Upper lobe of left lung (tissue), 6 donors: ENCODE measurements at regions not wholly inside any gene's neighbourhood (a gene's known extent, or its start where the extent isn't known, plus 50 kb on each side); places are given as distances from the start of the nearest gene placed in this dataset.
"Not testable (repeated sequence)": the region's sequence is repeated elsewhere in the genome, so short reads cannot be mapped to it uniquely, and the experiment has no call there.

ENCODE experiments used
- ATAC-seq, 2 donors: fragments of 200-7000 bp; cut with Tn5 transposase; one replicate each; pipeline ENCODE4 v1.9.1; 2022; ENCODE audit warnings: mild to moderate bottlenecking in 2 of 2, moderate library complexity in 2 of 2; ENCODE audit not compliant: low FRiP score in 2 of 2
- DNase-seq, 2 donors: peaks; one replicate each; pipeline ENCODE4 v3.0.0-alpha.2; 2019 to 2020
- H3K27ac ChIP-seq, 4 donors: fragments of 200-600 bp; sonication (generic); one replicate each; pipeline ENCODE4 v1.5.1; 2016 to 2019
- H3K27me3 ChIP-seq, 4 donors: fragments of 200-600 bp; sonication (generic); one replicate each; pipeline ENCODE4 v1.5.1; 2017 to 2019
- H3K36me3 ChIP-seq, 4 donors: fragments of 200-600 bp; sonication (generic); one replicate each; pipeline ENCODE4 v1.5.1; 2016 to 2019
- H3K4me1 ChIP-seq, 4 donors: fragments of 200-600 bp; sonication (generic); one replicate each; pipeline ENCODE4 v1.5.1; 2018 to 2019
- H3K4me3 ChIP-seq, 4 donors: fragments of 200-600 bp; sonication (generic); one replicate each; pipeline ENCODE4 v1.5.1; 2017 to 2019; ENCODE audit warnings: mild to moderate bottlenecking in 2 of 4, moderate library complexity in 1 of 4
- H3K9me3 ChIP-seq, 4 donors: fragments of 200-600 bp; sonication (generic); one replicate each; pipeline ENCODE4 v1.5.1; 2018 to 2019
- EP300 ChIP-seq, 4 donors: sonication (generic); formaldehyde crosslinking; IDR thresholded peaks; one replicate each; pipeline ENCODE4 v1.5.1; 2017; ENCODE audit warnings: antibody characterized with exemption in 4 of 4, control low read depth in 2 of 4
- POLR2A ChIP-seq, 4 donors: fragments of 450-650 bp; IDR thresholded peaks; one replicate each; pipeline ENCODE4 v1.5.1; 2016 to 2017; ENCODE audit warnings: antibody characterized with exemption in 4 of 4, mild to moderate bottlenecking in 2 of 4
- POLR2AphosphoS5 ChIP-seq, 2 donors: sonication (generic); formaldehyde crosslinking; IDR thresholded peaks; one replicate each; pipeline ENCODE4 v1.5.1; 2017; ENCODE audit warnings: antibody characterized with exemption in 2 of 2
- WGBS, 2 donors: methylation state at CpG; one replicate each; pipeline ENCODE4 v1.1.5; 2017 to 2018; 5-methylcytosine and 5-hydroxymethylcytosine counted together
- TF ChIP-seq, protein P1 (sequence below), 6 experiments: fragments of 450-650 bp in 4 of 6; fragments of 200-600 bp in 2 of 6; sonication (generic) in 2 of 6; IDR thresholded peaks; one replicate each; pipeline ENCODE4 v1.5.1; 2016 to 2019; ENCODE audit warnings: antibody characterized with exemption in 6 of 6
- donor health status: DM: no; HTN: no; CAD: no; lungs with moderate emphysema.
- donor health status: DM: no; HTN: yes; CAD: no; lungs with severe emphysema.

DNA sequence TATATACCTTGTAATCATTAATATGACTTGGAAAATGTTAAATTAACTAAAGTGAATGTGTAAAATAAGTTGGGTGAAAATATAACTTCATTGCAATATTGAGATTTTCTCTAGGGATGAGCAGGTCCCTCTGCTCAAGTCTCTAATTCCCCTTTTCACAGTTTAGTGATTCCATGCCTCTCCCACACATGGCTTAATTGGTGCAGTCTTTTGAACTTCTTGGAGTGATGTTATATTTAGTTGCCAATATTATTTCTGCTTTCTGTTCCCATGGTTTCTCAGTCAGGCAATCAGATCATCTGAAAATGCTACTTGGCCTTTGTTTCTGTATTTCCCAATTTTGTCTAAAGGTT lies 233.7 kb upstream of the SPOPL start:
- ATAC-seq (no peak), DNase-seq (no peak)
- Histone ChIP-seq H3K9me3 (peaks cover 0 to 1% (median 0%) of the 10 kb centered on the region in 4 donors), H3K27ac (no peak overlapping the region), H3K4me3 (no peak overlapping the region), H3K36me3 (no peaks in the 10 kb centered on the region), H3K27me3 (no peaks in the 10 kb centered on the region), H3K4me1 (no peaks in the 10 kb centered on the region)
- TF ChIP-seq POLR2AphosphoS5 (IDR thresholded peaks at IDR 0.05) (no peak), POLR2A (IDR thresholded peaks at IDR 0.05) (no peak), EP300 (IDR thresholded peaks at IDR 0.05) (no peak)
- TF ChIP-seq, protein P1, sequence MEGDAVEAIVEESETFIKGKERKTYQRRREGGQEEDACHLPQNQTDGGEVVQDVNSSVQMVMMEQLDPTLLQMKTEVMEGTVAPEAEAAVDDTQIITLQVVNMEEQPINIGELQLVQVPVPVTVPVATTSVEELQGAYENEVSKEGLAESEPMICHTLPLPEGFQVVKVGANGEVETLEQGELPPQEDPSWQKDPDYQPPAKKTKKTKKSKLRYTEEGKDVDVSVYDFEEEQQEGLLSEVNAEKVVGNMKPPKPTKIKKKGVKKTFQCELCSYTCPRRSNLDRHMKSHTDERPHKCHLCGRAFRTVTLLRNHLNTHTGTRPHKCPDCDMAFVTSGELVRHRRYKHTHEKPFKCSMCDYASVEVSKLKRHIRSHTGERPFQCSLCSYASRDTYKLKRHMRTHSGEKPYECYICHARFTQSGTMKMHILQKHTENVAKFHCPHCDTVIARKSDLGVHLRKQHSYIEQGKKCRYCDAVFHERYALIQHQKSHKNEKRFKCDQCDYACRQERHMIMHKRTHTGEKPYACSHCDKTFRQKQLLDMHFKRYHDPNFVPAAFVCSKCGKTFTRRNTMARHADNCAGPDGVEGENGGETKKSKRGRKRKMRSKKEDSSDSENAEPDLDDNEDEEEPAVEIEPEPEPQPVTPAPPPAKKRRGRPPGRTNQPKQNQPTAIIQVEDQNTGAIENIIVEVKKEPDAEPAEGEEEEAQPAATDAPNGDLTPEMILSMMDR (IDR thresholded peaks at IDR 0.05) = no peak

DNA sequence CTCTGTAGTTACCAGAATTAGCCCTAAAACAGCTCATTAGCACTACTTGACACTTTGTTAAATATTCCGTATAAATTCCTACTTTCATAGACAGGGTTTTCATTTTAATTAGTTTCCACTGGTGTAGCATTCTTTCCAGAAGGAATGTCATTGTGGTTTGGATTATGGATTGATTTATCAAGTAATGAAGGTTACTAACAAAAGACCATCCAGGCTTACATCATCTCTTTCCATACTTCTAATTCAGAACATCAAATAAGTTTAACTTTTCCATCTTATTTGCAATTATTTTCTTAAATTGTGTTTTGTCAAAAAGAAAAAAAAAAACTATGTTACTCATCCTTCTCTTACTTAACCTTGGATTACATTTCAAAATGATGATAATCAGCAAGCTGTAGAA lies 231.8 kb upstream of the SPOPL start:
- no peaks in the 10 kb centered on the region for H3K36me3 ChIP-seq
- no peaks in the 10 kb centered on the region for H3K9me3 ChIP-seq
- no peak for DNase-seq
- no peaks in the 10 kb centered on the region for H3K4me1 ChIP-seq
- TF ChIP-seq EP300 (IDR thresholded peaks at IDR 0.05) (no peak), POLR2AphosphoS5 (IDR thresholded peaks at IDR 0.05) (no peak), POLR2A (IDR thresholded peaks at IDR 0.05) (no peak)
- TF ChIP-seq, protein P1 (IDR thresholded peaks at IDR 0.05) = no peak
- 74 to 93% methylated on average over 1 of the region's 1 CpG for WGBS, 2 donors
- no peak overlapping the region for H3K4me3 ChIP-seq
- H3K27me3 ChIP-seq = no peaks in the 10 kb centered on the region
- H3K27ac ChIP-seq = no peak overlapping the region
- ATAC-seq = no peak

DNA sequence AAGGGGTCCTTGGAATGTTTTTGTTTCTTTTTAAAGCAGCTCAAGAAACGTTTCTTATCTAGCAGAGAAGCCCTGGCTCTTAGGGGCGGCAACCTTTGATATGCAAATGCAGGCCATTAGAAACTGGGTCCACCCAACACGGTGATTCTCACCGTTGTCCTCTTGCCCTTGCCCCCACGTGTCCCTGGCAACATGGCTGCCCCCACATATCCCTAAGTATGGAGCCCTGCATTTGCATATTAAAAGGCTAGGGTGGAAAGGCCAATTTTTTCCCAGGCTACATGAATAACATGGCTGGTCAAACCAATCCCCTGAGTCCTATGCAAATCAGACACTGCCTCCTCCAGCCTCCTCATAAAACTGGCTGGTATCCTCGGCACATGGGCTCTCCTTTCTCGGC lies 230.1 kb upstream of the SPOPL start:
- TF ChIP-seq POLR2A (IDR thresholded peaks at IDR 0.05) = no peak
- no peak for TF ChIP-seq EP300 (IDR thresholded peaks at IDR 0.05)
- no peak for TF ChIP-seq POLR2AphosphoS5 (IDR thresholded peaks at IDR 0.05)
- TF ChIP-seq, protein P1 (IDR thresholded peaks at IDR 0.05) = no peak
- Histone ChIP-seq H3K36me3 (no peaks in the 10 kb centered on the region), H3K27ac (no peak overlapping the region), H3K4me1 (peaks cover 0 to 11% (median 3%) of the 10 kb centered on the region in 4 donors), H3K4me3 (no peak overlapping the region), H3K27me3 (no peaks in the 10 kb centered on the region), H3K9me3 (no peaks in the 10 kb centered on the region)
- WGBS, 2 donors = 65 to 74% methylated on average over 7 of the region's 7 CpGs
- no peak for DNase-seq
- ATAC-seq = no peak

DNA sequence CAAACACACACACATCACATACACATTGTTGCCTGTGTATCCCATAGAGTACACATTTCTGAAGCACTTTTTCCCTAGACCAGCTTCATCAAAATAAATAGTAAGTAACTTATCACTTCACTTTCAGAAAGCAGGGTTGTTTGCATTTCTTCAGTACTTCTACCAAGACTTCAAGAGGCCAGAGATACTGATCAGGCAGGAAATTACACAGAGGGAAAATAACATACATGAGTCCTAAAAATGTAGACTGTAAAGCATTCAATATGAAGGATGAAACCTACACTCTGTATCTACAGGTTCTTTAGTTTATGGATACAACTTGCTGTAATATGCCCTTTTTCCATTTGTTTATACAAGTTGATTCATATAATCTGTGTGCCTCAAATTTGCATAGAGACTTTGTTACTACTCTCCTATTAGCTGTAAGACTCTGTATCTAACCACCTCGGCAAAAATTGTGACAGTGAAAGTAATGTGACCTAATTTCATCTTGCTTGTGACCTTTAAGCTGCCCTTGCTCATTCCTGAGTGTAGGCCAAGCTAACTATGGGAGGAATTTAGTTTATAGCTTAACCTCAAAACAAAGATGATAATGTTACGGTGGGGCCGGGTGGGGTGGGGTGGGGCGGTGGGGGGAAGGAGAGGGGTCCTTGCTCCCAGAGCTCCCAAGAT lies 228.9 kb upstream of the SPOPL start:
- Histone ChIP-seq H3K36me3 (no peaks in the 10 kb centered on the region), H3K4me1 (peaks cover 0 to 11% (median 3%) of the 10 kb centered on the region in 4 donors), H3K4me3 (no peak overlapping the region), H3K9me3 (no peaks in the 10 kb centered on the region), H3K27ac (no peak overlapping the region), H3K27me3 (no peaks in the 10 kb centered on the region)
- no peak for ATAC-seq
- TF ChIP-seq POLR2AphosphoS5 (IDR thresholded peaks at IDR 0.05) (no peak), EP300 (IDR thresholded peaks at IDR 0.05) (no peak), POLR2A (IDR thresholded peaks at IDR 0.05) (no peak)
- TF ChIP-seq, protein P1 (IDR thresholded peaks at IDR 0.05) = no peak
- 81 to 85% methylated on average over 3 to 4 of the region's 4 CpGs for WGBS, 2 donors
- DNase-seq = peak in 1 of 2 donors; percentile 0

DNA sequence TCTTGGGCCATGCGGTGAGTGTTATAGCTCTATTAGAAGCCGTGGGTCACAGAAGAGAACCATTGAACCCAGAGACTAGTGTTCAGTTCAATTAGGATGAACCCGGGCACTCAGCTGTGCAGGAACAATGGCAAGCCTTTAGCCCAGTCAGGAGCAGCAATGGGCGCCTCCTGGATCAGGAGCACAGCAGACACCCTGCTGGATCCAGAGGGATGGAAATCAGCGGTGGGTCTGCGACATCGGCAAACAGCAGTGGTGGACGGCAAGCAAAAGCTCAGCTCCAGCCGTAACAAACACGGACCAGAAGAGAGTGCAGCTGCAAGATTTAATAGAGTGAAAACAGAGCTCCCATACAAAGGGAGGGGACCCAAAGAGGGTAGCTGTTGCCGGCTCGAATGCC lies 228.3 kb upstream of the SPOPL start:
- H3K36me3 ChIP-seq, H3K9me3 ChIP-seq, ATAC-seq, H3K27me3 ChIP-seq, H3K4me3 ChIP-seq, H3K27ac ChIP-seq: not testable (repeated sequence)
- DNase-seq = peak in 1 of 2 donors; percentile 2
- H3K4me1 ChIP-seq = peaks cover 0 to 11% (median 3%) of the 10 kb centered on the region in 4 donors
- 91 to 97% methylated on average over 12 of the region's 12 CpGs for WGBS, 2 donors
